ENCODE measurements at regions not wholly inside any gene's neighbourhood (a gene's known extent, or its start where the extent isn't known, plus 50 kb on each side); places are given as distances from the start of the nearest gene placed in this dataset.

GRCh38 chr5:67381236-67381880, 184.8 kb upstream of the CD180 start:
- POLR2A ChIA-PET = no interaction called here
- Histone ChIP-seq H3K4me2 (ENCODE audit: low read length) (no peak overlapping the region), H3K9me2 (ENCODE audit: insufficient read depth) (no peaks in the 10 kb centered on the region), H3K9ac (ENCODE audit: low read length) (no peak overlapping the region), H3K79me2 (ENCODE audit: insufficient read depth, low read length) (no peaks in the 10 kb centered on the region), H3K27ac (ENCODE audit: low read depth, low read length) (no peak overlapping the region), H3K36me3 (ENCODE audit: control insufficient read depth in 1 of 2, insufficient read depth in 2 of 2, low read length in 2 of 2) (no peaks in the 10 kb centered on the region), H3K4me1 (ENCODE audit: control insufficient read depth in 1 of 2, insufficient read depth in 2 of 2, low read length in 2 of 2) (no peaks in the 10 kb centered on the region), H3K9me3 (ENCODE audit: control insufficient read depth in 1 of 2, insufficient read depth in 1 of 2, low read depth in 1 of 2, low read length in 2 of 2) (no peaks in the 10 kb centered on the region), H3K27me3 (ENCODE audit: insufficient read depth, low read length) (peaks cover 5% of the 10 kb centered on the region; the same call in 1 of the 2 replicates), H3K4me3 (replicated peaks in 1 of 2; ENCODE audit: low read depth in 1 of 2, low read length in 2 of 2) (no peak overlapping the region), H2AFZ (ENCODE audit: low read depth, low read length, poor library complexity, severe bottlenecking) (no peak overlapping the region), H4K20me1 (ENCODE audit: insufficient read depth) (no peaks in the 10 kb centered on the region)
- RAD21 ChIA-PET (ENCODE audit: low non-redundant PET in 1 of 2, low total read pairs in 2 of 2, uncharacterized antibody in 2 of 2, unreplicated experiment in 2 of 2) = no interaction called here
- no TSS peak for BruUV-seq (replicated peaks)
- ATAC-seq (no peak), DNase-seq (ENCODE audit: low read depth, low spot score) (no peak)
- no peak for TF ChIP-seq ATF3 (IDR thresholded peaks at IDR 0.05)
- TF ChIP-seq TCF7L2 (IDR thresholded peaks at IDR 0.05; ENCODE audit: borderline replicate concordance, extremely low read depth, insufficient read depth, insufficient read length) = no peak
- no peak for TF ChIP-seq ZNF274 (IDR thresholded peaks at IDR 0.05; ENCODE audit: low read depth, low read length)
- no peak for TF ChIP-seq SIN3A (IDR thresholded peaks at IDR 0.05; ENCODE audit: low read depth)
- TF ChIP-seq SRF (IDR thresholded peaks at IDR 0.05; ENCODE audit: low read depth) = no peak
- no peak for TF ChIP-seq JUND (IDR thresholded peaks at IDR 0.05)
- TF ChIP-seq CEBPB (IDR thresholded peaks at IDR 0.05; ENCODE audit: low read depth) = no peak
- no peak for TF ChIP-seq CTCF (IDR thresholded peaks at IDR 0.05 in 2 of 3, conservative IDR thresholded peaks at IDR 0.05 in 1 of 3; ENCODE audit: borderline replicate concordance in 1 of 3, insufficient read depth in 1 of 3, low read depth in 2 of 3, low read length in 2 of 3)
- TF ChIP-seq SP1 (IDR thresholded peaks at IDR 0.05; ENCODE audit: low read depth) = no peak
- no peak for TF ChIP-seq CBX3 (IDR thresholded peaks at IDR 0.05; ENCODE audit: low read depth)
- TF ChIP-seq POLR2A (IDR thresholded peaks at IDR 0.05; ENCODE audit: borderline replicate concordance, extremely low read depth, insufficient read depth, insufficient read length) = no peak
- no peak for TF ChIP-seq MAX (IDR thresholded peaks at IDR 0.05)
- no peak for TF ChIP-seq EGR1 (IDR thresholded peaks at IDR 0.05; ENCODE audit: low read depth)
- TF ChIP-seq ZBTB33 (IDR thresholded peaks at IDR 0.05; ENCODE audit: extremely low read depth, insufficient replicate concordance, low read length) = no peak
- TF ChIP-seq FOSL1 (IDR thresholded peaks at IDR 0.05; ENCODE audit: low read depth) = no peak
- TF ChIP-seq YY1 (IDR thresholded peaks at IDR 0.05; ENCODE audit: extremely low read depth, insufficient replicate concordance, low read depth, low read length) = no peak
- no peak for TF ChIP-seq ZFX (IDR thresholded peaks at IDR 0.05)
- intact Hi-C loops (cut with micrococcal nuclease) = no loop called here
- CTCF ChIA-PET = no interaction called here
